ENCODE measurements at regions not wholly inside any gene's neighbourhood (a gene's known extent, or its start where the extent isn't known, plus 50 kb on each side); places are given as distances from the start of the nearest gene placed in this dataset.

DNA sequence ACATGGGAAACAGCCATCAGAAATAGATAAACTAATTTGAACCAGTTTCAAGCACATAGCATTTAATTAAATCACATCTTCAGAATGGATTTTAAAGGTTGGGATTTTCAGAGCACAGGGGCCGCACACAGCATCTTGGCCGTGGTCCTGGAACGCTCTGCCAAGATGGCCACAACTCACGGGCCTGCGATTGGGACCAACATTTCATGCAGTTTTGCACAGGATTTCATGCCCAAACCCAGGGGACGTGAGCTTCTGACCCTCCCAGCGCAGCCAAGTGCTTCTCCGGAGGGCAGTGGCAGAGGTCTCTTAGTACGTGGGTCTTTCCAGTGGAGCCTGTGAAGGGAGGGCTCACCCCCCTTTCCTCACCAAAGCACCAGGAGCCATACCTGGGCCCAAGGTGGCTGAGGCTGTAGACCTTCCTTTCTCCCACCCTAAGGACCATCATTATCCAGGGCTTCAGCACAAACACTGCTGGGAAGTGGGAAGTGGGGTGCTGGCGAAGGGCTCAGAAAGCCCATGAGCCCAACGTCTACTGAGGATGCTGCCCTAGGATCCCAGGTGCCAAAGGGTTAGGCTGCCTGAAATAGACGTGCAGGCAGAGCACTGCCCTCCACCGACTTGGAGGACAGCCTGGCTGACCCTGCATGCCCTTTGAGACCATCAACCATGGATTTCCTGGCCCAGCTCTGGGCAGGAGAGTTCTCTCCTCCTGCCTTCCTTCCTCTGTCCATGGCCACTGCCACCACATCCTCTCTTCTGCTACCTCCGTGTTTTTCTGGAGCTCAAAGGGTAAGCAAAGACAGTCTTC is 611.2 kb upstream of the MGMT start:
- no peak for DNase-seq (ENCODE audit: low read depth in 4 of 4, low spot score in 2 of 4)

DNA sequence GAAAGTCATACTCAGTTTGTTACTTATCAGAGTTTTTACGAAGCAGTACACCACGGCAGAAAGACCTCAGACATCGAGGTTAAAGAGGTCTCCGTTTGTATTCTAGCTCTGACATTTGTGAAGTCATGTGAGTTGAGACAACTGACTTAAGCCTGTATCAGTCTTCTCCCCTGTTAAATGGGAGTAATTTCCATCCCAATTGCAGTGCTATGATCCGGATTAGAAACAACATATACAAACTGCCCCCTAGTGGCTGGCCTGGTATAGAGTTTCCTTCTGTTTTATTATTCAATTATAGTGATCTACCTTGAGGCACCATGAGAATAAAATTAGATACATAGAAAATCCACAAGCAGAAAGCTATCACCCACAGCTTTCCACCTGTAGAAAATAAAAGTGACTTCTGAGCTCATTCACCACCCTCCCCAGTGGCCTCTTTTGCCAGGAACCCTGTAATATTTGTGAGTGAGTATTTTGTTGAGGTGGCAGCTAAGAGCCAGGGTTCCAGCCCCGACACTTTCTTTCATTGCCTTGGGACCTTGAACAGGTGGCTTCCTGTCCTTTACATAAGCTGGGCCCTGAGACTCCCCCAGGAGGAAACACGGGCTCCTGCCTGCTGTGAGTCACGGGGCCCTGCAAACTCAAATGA is 607.2 kb upstream of the MGMT start:
- no peak for DNase-seq (ENCODE audit: low read depth in 4 of 4, low spot score in 2 of 4)

DNA sequence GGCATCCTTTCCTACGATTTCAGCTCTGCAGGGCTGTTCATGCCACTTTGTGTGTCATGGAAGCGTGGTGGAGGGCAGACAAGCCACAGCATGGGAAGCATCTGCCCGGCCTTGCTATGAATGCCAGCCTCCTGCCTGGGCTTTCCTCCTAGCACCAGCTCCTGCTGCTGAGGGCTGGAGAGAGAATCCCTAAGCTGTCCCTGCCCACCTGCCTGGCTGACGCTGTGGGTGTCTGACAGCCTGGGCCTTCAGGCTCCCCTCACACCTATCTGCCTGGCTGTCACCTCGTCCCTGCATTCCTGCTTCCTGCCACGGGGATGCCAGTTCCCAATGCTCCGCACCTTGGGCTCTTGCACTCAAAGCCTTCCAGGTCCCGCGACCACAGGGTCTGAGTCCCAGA is 606.5 kb upstream of the MGMT start:
- no peak for DNase-seq (ENCODE audit: low read depth in 4 of 4, low spot score in 2 of 4)

DNA sequence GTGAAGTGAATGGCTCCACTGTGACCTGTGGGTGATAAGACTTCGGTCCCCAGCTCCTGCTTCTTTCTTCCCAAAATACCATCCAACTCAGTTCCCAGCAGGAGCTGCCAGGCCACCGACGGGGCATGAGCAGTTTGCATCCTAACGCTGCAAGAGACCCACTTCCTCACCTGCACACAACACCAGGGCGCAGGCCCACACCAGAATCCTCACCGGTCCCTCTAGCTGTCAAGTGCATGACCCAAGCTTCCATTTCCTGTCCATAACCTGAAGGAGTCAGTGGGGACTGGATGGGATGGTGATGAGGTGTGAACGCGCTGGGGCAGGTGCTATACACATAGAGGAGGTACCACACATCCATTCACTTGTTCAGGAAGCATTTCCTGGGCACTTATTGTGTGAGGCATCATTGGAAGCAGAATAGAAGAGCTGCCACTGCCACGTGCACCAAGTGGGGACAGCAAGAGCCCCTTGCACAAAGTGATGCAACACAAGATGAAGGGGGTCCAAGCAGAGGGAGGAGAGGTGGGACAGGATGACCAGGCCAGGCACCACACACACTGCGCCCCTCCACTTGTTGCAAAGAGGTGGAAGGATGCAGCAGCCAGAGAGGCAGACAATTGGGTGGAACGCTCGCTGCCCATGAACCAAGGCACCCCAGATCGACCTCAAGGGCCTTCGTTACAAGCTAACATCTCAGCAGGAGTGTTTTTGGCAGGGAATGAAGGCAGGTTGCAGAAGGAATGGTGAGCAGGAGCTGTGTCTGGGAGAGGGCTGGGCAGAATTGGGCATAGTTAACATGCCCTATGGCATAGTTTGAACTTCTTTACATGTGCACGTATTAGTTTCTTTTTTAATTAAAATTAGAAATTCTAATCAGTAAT is 605.8 kb upstream of the MGMT start:
- DNase-seq (ENCODE audit: low read depth in 4 of 4, low spot score in 2 of 4): no peak

DNA sequence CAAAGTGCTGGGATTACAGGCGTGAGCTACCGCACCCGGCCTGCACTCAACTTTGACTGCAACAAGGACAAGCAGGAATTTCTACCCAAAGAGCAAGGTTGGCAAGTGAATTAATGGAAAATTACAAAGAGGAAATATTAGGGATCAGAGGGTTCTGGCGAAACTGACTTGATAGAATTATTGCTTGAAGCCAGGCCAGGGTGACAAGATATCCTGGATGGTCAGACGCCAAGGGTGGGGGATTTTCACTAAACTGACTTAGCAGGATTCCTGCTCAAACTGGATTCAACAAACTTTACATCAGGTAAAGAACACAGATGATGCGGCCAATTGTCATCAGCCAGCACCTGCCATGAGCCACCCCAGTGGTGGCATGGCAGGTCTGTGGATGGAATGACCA is 603.6 kb upstream of the MGMT start:
- DNase-seq (ENCODE audit: low read depth in 4 of 4, low spot score in 2 of 4): no peak

DNA sequence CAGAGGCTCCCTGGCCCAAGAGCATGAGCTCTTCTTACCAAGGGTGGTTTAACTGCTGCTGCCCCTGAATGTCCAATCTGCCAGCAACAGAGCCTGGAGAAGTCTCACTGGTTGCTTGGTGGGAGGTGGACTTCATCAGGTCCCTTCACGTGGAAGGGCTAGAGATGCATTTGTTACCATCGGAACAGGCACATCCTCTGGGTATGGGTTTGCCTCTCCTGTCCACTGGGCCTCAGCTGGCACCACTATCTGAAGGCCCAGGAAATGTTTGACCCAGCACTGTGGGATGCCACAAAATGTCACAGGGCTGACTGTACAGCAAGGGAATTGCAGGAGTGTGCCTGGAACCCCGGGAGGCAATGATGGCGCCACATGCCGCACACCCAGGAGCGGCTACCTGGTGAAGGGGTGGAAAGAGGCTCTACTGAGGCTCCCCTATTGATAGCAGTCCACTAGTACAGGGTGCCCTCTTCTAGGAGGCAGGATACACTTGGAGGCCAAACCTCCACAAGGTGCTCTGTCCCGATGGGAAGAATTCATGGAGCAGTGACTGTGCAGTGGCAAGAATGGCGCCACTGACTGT is 603.1 kb upstream of the MGMT start:
- no peak for DNase-seq (ENCODE audit: low read depth in 4 of 4, low spot score in 2 of 4)

DNA sequence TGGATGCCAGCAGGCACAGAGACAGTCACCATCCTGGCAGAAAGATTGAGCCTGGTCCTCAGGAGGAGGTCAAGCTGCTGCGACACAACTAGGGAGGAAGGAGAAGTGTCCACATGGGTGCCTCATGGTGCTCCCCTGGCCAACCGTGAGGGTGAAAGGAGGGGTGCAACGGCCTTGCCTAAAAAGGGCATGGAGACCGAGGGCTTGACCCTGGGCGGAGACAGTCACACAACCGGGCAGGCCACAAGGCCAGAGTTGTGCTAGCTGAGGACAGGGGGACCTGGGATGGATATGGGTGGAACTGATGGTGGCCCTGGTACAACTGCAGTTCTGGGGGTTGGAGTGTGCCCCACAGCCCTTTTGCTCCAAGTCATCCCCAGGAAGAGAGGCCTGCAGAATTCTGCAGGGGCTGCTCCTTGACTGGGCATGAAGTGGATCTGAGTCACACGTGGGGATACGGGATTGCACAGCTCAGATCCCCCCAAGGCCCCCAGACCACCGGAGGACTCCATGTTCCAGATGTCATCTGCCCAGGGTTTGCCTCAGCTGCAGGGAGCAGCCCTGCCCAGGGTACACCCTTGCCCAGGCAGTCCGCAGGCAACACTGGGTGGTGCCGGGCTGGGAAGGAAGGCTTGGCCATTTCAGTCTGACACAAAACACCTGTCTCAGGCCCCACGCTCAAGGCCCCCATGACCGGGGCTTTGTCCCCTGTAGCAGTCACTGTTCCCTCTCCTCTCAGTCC is 602.3 kb upstream of the MGMT start:
- DNase-seq (ENCODE audit: low read depth in 4 of 4, low spot score in 2 of 4): no peak

DNA sequence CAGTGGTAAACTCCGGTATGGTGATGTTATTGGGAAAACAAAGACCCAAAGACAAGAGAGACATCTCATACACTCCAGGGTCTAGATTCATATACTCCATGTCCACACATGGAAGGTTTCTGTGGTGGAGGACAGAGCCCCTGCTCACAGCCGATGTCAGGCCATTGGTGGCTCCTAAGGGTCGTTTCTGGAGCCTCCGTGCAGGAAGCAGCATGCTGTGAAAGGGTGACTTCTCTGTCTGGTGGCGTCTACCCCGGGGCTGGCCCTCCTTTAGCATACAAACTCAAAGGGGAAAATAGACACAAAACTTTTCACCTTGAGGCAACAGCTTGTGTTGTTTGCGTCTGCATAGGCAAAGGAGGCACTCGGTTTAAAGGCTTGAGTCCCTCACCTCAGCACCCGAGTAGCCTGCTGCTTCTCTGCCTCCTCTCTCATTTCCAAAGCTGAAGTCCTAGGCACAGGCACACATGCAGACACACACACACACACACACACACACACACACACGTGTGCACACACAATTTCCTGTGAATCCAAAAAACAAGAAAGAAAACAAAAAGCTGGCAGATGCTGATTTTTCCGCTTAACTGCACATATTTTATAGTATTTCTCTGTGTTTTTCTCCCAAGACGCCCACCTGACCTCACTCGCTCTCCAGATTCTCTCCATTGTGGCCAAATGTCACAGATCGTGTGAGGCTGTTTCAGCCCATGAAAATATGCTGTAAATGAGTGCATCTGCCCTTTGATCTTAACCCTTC is 601.4 kb upstream of the MGMT start:
- no peak for DNase-seq (ENCODE audit: low read depth in 4 of 4, low spot score in 2 of 4)

DNA sequence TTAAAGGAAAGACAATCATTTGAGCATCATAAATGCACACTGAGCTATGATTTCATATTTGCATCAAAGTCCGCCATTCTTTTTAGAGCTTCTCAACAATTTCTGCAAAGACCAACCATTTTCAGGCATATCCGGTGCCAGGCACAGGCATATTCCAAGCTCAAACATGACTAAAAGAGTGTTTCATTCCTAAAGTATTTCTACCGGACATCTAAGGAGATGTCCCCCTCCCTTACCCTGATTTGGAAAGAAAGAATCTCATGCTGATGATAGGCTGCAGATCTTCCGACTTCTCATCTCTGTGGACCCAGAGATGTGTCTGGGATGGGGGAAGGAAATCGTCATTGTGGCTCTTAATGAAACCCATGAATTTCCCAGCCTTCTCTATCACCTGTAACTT is 600.5 kb upstream of the MGMT start:
- no peak for DNase-seq (ENCODE audit: low read depth in 4 of 4, low spot score in 2 of 4)

DNA sequence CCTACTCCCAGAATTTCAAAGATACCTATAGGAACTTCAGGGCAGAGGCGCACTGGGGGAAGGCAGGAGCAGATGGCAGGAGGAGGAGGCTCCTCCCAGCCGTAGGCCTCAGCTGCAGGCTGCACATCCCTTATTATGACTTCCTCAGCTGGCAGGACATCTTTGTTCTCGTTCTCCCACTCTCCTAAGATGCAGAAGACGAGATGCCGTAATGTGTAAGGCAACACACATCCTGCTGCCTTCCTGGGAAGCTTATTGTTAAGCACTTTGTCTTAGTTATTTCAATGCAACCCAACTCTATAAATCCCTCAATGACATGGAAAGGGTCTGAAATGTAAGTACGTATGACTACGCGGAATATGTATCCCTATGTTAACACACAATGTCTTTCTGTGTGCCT is 599.8 kb upstream of the MGMT start:
- DNase-seq (ENCODE audit: low read depth in 4 of 4, low spot score in 2 of 4): no peak

DNA sequence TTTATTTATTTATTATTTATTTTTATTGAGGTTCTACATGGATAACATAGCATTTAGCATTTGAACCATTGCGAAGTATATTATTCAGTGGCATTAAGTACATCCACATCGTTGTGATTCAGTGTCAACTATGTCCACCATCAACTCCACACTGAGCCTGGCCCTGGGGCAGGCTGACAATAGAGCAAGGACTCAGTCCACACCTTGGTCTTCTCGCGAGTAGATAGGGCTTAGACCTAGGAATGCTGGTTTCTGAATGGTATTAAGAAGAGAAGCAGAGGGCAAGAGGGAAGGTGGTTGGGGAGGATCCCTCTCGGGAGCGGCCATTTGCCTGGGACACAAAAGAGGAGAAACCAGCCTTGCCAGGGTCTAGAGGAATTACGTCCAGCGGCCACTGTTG is 599.2 kb upstream of the MGMT start:
- no peak for DNase-seq (ENCODE audit: low read depth in 4 of 4, low spot score in 2 of 4)

DNA sequence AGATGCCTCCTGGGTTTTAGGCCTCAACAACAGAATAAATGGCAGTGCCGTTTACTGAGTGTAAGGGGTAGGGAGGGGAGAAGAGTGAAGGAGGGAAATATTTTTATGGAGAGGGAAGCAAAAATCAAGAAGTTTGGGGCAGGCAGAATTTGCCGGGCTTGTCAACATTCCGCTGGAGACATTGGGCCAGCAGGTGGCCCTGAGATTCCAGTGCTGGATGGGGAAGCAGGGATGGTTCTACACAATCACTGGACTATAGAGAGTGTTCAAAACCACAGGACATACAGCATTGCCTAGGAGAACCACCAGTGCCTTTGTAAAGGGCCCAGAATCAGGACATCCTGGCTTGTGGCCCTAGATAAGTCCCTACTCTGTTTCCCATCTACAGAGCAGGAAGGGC is 598.6 kb upstream of the MGMT start:
- DNase-seq (ENCODE audit: low read depth in 4 of 4, low spot score in 2 of 4): no peak

DNA sequence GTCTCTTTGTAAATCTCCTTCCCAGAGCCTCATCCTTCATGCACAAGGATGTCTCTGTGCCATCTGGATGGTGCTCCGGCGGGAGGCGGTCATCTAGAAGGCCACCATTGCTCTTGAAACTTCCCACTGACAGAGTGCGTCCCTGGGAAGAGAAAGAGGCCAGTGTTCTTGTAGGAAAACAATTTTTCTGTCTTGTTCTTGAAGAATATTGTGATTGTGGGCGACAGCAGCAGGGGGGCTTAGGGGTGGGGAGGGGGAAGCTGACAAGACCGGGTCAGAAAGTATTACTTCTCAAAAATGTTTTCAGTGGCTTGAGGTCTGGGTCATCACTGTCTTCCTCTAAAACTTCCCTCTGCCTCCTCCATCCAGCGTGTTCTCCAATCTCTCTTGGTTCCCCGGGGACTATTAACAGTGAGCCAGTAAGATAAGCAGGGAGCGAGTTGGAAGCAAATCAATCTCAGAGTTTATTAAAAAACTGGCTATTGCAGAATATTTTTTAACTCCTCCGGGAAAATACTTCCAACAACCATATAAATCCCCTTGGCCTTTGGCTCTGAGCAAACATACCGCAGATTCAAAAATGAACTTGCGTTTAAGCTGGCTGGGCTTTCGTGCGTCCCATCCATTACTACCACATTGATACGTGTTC is 597.8 kb upstream of the MGMT start:
- DNase-seq (ENCODE audit: low read depth in 4 of 4, low spot score in 2 of 4): no peak

DNA sequence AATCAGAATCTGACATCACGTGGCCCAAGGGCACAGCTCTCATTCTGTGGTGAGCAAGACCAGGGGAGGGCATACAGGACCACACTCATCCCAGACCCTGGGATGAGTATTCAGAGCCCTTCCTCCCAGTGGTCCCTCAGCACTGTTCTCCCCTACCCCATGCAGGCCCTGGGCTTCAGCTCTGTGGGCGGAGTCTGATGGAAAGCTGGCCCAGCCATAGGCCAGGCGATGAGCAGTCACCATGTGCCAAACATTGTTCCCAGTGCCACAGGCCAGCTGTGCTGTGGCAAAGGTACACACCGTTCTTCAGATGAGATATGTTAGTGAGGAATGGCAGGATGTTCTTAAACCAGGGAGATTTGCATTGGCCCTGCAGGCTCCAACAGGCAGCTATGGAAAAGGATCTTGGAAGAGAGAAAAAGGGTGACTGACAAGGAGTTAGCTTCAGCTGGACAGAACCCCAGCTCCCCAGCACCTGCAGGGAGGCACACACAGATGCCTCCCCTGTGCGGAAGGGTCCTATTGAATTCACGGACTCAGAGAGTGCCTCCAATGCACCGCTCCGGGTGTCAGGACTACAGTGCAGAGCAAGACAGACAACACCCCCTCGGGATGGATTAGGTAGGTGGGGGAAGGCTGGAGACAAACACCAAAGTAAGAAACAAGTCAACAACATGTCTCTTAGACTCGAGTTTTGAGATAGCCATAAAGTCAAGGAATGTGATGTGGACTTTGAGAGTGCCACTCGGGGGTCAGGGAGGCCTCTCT is 596.0 kb upstream of the MGMT start:
- DNase-seq (ENCODE audit: low read depth in 4 of 4, low spot score in 2 of 4): no peak

DNA sequence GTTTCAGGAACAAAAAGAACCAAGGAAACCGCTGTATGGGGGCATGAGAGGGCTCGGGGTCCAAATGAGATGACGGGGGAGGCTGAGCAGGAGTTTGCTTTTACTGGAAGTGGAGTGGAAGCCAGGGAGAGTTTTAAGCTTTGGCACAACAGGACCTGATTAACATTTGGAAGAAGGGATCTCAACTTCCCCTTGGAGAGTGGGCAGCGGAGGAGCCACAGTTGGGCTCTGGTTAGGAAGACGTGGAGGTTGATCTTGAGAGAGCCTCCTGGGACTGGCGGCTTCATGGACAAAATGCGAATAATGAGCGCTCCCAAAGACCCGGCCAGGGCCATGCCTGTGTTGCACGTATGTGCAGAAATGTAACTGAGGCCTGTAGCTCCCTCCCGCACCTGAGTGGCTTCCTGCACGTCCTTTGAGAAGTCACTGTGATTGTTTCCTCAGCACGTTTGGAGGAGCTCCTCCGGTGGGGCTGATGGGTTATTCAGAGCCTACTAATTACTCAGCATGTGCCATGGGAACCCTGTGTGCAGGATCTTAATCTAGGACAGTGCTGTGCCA is 595.3 kb upstream of the MGMT start:
- no peak for DNase-seq (ENCODE audit: low read depth in 4 of 4, low spot score in 2 of 4)

DNA sequence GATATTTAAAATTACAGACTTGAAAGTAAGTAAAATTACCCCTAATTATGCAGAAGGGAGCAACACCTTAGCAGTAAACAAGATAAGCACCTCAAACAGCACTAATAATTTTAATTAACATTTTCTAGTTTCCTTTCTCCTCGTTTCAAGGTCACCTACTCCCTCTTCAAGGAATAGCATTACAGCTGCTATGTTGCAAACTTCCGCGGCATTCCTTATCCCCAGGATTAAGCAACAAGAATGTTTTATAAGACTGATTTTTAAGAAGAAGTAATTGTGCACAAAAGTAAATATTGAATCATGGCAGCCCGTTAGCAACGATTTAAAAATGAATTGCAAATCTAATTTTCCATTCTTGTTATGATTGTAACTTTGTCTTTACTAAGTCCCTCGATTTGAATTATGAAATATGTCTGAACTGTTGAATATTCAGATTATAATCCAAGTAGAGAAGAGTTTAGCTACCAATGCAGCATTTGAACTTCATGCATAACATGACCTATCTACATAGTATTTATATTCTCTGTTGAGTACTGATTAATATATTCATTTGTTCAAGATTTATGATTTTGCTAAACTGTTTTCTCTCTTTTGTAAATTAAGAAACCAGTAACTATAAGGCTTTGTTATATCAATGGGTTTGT is 593.5 kb upstream of the MGMT start:
- no peak for DNase-seq (ENCODE audit: low read depth in 4 of 4, low spot score in 2 of 4)

DNA sequence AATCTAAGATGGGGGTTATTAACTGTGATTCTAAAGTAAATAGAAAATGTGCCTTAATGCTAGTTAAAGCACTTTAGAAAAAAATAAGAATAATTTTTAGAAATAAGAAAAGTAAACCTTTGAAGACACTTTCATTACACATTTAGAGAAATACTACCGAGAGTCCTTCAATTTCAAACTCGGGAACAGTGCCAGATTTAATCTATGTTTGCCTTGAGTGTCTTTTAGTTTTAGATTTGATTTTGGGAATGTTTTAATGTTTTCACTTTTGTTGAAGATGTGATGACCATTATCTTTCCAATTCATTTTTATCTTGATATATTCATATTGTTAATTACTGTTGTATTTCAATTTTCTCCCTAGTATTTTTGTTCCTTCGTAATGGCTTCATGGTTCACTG is 592.7 kb upstream of the MGMT start:
- DNase-seq (ENCODE audit: low read depth in 4 of 4, low spot score in 2 of 4): no peak
